Mucosa of gallbladder (tissue), 1 donor: ENCODE measurements at regions not wholly inside any gene's neighbourhood (a gene's known extent, or its start where the extent isn't known, plus 50 kb on each side); places are given as distances from the start of the nearest gene placed in this dataset.

Experiments
- DNase-seq: peaks from one replicate; pipeline ENCODE4 v3.0.0-alpha.2; 2020; ENCODE audit warnings: low spot score
- donor health status: DM: no; HTN: no; CAD: no.

DNA sequence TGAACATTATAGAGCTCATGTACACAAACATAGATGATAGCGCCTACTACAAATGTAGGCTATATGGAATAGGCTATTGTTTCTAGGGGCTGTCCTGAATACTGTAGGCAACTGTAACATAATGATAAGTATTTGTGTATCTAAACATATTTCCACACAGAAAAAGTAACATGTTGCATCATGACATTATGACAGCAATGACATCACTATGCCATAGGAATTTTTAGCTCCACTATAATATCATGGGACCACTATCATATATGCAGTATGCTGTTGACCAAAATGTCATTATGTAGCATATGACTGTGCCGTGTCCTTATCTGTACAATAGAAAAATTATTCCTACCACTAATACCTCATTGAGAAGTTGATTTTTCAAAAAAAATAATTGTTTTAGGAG is 96.7 kb upstream of the SSTR1 start:
- no peak for DNase-seq

DNA sequence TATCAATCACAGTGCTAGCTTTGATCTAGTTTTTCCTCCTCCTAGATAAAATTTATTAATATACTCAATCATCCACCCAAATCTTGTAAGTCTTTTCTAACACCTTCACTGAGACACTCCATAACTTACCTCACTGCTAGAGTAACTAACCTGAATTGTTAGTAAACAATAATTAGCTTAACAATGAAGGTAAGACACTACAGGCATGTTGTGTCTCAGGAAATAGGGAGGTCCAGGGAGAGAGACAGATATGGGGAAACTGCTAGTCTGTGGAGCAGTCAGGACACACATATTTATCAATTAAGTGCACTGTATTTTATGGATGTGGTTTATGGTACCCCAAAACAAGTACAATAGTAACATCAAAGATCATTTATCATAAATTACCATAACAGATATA is 94.2 kb upstream of the SSTR1 start:
- no peak for DNase-seq

DNA sequence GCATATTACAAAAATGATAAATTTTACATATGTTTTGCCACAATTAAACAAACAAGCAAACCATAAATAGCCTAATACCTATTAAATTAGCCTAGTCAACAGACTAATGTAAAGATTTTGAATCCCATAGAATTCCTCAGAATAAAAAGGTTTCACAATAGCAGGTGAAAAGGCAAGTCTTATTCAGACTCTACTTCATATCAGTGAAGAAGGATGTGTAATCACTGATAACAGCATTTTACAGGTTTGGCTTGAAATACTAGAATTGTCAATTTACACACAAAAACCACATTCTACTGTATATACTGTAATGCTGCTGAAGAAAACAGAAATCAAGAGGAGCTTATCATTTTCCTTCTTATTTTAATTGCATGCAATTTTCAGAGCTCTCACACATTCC is 90.8 kb upstream of the SSTR1 start:
- DNase-seq = no peak

DNA sequence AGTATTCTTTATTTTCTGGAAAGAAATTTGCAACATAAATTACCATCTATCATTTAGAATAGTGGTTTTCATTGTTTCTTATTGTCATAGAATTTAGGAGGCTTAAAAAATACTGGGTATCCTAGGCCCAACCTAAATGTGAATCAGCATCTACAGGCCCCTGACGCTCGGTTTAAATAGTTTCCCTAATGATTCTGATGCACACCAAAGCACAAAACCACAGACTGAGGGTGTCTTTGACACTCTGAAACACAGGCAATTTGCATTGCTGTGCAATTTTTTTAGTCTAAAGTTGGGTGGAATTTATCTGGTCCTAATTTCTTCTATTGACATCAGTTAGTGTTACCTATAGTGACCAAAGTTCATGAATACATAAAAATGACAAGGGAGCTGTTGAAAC is 87.6 kb upstream of the SSTR1 start:
- no peak for DNase-seq

DNA sequence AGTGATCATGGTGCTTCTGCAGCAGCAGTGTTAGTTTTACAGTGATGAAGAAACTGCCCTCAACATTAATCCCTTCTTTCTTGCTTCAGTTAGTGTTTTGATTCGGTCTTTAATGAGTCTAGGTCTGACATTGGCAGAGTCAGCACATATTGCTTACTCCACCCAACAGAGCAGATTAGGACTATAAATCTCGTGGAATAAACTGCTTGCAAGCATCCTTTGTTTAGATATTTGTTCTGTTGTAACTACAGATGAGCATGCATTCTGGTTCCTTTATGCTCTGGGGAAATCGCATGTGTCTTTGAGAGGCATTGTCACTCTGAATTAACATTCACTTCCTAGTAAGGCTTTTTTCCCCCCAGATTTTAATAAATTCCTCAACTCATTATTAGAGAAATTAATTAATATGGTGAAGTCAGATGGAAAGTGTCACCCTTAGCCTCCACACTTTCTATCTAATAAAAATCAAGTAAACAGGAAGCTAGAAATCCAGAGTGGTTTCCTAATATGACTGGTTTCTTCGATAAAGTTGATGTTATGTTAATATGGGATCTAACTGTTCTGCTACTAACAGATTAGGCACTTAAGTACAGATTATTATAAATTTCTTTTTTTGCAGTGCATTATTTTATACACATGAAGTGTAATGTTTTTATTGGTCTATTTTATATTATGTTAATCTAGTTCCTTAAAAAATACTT is 86.2 kb upstream of the SSTR1 start:
- DNase-seq = no peak

DNA sequence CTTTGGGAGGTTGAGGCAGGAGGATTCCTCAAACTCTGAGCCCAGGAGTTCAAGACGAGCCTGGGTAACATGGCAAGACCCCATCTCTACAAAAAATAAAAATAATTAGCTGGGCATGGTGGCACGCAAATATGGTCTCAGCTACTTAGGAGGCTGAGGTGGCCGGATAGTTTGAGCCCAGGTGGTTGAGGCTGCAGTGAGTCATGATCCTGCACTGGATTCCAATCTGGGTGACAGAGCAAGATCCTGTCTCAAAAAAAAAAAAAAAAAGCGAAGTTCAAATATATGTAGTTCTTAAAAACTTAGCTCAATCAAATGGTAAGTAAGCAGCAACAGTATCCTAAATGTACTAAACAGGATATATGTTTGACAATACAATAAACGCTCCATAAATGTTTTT is 85.5 kb upstream of the SSTR1 start:
- no peak for DNase-seq

DNA sequence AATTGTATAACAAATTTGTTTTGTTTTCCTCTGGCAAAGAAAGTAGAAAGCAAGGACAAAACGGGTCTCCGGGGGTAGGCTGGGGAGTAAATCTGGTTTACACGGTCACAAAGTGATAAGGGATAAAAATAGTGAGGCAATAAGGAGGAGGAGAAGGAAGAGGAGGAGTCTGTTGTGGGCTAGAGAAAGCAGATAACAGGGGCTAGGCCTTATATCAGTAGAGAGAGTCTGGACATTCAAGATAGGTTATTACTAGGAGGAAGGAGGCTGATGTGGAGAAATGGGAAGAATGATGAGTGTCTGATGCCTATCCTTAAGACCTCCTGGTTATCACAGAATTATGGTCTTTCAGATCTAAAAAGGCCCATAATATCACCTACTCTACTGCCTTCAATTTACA is 83.2 kb upstream of the SSTR1 start:
- DNase-seq = no peak

DNA sequence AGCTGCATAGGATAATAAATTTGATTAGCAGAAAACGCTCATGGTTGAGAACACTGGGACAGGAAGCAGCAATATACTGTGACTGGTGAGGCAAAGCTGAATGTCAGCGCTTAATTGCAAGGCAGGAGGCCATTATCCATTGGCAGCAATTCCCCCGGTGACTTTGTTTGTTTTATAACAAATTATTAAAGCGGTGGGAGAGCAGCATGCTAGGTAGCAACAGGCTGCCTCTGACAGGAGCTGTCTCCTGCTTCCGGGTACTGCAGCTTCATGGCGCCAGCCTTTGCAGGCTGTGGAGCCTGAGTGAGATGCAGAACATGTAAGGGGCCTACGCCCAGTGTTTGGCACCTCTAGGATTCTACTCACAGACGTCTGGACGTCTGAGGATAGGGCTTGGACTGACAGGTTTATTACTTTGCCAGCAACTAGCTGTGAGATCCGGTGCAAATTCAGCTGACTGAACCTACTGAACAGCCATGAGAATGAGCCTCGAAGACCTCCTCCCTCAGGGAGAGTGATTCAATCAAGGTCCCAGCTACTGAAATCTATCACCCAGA is 82.1 kb upstream of the SSTR1 start:
- no peak for DNase-seq

DNA sequence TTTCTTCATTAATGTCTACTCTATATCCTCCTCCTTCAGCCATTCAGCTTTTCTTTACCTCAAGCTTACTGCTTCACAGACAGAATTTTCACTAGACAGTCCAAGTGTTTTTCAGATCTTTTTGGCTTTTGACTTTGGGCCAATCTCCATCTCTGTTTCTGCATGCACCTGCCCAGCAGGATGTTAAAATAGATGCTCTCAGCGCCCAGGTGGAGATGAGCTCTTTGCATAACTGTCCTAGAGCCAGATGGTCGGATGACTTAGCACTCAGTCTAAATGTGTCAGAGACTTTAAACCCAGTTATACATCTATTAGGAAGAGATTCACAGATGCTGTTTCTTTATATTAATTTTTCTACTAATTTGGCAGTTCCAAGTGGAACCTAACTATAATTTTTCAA is 80.3 kb upstream of the SSTR1 start:
- DNase-seq = no peak

DNA sequence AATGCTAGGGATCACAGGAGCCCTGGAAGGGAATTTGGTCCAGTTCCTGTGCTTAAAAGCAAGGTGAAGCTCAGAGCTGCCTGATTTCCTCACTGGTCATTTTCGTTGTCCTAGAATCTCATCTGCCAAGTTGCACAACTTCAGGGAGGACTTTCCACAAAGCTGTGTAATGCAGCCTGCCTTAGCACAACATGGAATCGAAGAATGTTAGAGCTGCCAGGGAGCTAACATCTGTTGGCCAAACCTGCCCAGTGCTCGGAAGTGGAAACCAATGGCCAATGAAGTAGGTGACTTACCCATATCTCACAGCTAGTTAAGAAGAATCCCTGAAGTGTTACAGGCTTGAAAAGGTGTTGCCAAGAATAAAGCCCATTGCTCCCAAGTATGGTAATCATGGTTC is 79.9 kb upstream of the SSTR1 start:
- no peak for DNase-seq

DNA sequence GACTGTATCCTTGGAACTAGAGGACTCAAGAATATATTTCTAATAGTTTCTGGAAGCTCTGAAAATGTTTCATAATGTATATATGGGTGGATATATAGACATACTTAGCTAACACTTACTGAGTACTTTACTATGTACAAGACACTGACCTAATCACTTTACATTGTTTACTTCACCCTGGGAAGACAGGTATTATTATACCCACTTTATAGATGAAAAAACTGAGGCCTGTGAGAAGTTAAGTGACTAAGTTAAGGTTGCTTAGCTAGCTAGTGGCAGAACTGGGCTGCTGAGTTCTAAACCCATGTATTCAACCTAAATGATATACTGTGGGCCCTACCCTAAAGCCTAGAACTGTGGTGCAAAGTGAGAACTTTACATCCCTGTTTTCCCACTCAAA is 79.1 kb upstream of the SSTR1 start:
- DNase-seq = no peak

DNA sequence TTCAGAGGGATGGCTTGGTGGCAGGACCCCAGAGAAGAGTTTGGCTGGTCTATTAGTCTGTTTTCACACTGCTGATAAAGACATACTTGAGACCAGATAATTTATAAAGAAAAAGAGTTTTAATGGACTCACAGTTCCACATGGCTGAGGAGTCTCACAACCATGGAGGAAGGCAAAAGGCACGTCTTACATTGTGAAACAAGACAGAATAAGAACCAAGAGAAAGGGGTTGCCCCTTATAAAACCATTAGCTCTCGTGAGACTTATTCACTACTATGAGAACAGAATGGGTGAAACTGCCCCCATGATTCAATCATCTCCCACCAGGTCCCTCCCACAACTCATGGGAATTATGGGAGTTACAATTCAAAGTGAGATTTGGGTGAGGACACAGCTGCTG is 78.5 kb upstream of the SSTR1 start:
- DNase-seq = no peak

DNA sequence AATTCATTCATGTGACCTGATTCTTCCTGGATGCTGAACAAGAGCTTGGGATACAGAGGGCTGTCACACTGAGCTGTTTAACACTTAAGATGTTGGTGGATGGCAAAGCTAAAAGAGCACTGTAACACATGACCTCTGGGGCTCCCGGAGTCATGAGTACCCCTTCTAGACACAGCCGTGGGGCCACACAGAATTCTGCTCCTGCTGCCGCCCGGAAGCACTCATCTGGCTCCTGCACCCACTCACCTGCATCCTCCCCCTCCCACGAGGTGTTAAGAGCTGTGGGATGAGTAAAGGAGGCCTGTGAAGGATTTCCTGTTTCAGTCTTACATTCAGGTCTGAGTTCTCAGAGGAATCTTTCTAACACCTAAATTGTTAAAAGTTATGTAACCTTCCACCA is 78.0 kb upstream of the SSTR1 start:
- no peak for DNase-seq

DNA sequence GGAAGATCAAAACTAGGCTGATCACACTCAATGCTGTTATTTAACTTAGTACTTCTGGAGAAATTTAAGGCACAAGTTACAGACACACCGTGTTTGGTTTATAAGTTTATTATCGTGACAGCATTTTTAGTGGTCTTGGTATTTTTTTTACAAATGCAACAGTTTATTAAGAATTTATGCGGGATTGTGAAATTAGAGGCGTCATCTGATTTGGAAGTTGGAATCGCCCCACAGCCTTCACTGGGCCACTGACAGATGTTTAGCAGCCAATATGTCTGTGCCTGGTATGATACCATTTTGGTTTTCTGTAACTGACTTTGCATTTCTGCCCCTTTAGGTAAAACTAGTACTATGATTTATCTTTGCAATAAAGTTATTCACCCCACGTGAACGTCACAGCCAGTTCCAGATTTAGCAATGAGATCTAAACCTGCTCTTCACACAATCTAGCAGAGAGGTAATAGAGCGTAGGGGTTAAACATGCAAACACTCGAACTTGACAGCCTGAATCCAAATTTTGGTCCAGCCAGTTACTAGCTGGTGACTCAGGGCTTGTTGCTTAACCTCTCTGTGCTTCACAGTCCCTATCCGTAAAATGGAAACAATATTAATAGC is 73.2 kb upstream of the SSTR1 start:
- no peak for DNase-seq

DNA sequence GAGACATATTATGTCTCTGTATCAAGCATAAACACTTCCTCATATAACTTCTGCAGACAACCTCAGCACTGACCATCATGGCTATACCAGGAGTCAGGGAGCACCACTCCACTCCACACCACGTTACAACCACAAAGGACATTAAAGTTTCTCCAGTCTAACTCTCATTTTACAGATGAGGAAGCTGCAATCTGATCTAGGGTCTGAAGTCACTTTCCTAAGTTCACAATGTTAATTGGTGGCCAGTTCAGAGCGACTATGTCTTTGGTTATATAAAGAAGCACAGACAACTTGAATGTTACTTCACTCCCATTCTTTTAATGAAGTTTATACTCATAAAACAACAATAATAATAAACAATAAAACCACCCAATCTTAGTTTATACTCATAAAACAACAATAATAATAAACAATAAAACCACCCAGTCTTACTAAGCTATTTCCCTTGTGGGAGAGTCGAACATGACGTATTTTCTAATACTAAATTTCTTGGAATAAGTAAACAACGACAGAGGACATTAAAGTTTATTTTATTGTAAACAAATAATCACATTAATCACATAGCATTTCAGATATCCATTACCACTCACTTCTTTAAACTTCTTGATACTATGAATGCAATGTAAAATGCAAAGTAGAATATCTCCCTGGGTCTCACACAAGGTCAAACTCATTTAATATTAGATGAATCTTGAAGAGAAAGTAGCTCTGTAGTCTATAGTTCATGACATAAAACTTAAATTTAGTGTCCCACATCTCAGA is 72.4 kb upstream of the SSTR1 start:
- DNase-seq = no peak

DNA sequence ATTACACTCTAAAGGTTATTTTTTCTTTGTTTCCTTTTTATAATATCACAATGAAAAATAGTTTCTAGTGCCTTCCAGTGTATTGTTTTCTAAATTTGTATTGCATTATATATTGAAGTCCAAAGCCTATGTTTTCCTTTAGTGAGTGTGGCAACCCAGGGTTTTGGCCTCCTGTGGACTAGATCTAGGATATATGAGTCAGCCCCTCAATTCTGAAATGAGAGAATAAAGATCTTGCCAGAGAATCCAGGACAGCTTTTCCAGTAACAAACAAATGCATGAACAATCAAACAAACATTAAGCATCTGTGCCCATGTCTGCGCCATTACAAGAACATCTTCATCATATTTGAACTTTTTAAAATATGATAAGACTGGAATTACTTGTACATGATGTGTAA is 70.7 kb upstream of the SSTR1 start:
- DNase-seq = no peak

DNA sequence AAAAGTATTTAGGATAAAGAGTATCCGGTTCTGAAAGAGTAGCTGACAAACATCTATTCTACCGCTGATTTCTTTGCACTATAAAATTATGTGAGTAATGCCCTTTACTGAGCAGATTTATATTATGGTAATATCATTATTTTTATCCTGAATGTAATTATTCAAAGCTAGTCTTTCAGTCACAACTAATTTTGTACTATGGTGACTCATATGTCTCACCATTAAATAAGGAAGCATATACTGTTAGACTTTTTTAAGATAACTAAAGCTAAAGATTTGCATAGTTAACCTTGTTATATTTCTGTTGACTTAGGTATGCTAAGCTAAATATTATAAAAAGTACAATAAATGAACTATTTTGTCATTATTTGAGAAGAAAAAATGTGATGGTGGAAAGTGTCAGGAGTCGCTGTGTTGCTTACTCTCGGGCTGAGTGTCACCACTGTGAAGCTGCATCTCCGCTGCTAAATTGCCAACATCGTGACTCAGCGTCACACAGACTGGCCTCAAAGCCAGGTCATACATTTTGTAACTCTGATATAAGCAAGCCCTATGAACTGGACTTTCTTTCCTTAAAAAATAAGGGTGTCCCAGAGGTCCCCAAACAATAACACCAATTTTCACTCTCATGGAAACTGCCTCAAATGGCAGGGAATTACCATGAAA is 69.1 kb upstream of the SSTR1 start:
- DNase-seq = no peak

DNA sequence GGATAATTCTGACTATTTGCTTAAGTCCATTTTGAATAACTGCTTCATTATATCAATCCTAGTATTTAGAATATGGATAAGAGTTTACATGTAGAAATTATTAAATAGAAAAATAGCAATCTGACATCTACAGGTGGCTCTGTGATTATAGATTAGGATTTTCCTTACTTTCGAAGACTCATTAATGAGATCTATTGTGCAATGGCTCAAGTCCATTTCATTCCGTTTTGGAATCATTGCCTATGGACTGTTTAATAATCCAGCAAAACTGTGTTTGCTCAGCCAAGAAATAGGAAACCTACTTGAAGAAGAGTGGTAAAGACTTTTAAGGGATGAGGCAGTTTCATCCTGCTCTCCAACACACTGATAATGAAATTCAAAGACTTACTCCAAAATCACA is 67.8 kb upstream of the SSTR1 start:
- no peak for DNase-seq

DNA sequence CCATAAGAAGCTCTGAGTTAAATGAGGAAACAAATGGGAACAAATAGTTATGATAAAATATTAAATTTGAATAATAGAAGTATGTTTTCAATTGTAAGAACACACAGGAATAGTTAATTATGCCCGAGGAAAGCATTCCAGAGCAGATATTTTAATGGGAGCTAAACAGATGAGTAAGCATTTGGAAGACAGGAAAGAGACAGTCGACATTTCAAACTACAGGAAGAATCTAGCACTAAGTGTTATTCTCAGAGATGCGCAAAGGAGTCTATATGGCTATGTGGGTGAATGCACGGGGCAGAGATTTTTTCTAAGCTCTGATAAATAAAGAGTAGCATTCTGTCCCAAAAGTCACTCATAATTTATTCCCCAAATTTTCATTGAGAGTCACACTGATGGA is 64.5 kb upstream of the SSTR1 start:
- DNase-seq = no peak

DNA sequence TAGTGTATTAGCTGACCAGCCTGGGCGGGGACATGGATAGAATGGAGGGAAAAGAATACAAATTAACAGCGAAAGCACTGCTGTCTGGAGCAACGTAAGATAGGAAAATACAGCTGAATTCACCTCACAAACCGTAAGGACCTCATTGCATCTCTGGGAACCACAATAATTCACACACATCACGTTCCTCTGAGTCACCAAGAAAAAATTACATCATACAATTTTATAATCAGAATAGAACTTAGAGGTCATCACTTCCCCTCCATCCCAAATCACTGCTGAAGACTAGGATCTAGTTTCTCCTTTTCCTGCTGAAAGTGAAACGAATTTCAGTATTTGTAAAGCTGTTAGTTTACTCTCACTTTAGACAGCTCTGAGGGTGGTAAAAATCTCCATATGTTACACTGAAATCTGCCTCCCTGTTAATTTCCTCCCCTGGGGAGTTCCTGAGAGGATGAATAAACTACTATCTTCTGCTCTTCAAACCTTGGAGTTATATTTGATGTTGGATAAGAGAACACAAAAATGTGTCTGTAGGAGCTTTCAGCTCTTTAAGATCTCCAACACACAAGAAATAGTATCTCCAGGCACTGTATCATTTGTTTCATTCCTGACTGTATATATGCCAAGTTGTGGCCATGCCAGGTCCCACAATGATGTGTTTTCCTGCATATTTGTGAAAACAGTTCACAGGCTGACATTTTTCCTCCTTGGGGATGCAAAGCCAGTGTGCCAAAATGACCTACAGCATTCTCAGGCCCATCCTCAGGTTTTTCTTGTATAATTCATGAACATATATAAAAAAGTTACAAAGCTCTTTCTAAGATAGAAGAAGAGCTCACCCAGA is 63.8 kb upstream of the SSTR1 start:
- DNase-seq = no peak

DNA sequence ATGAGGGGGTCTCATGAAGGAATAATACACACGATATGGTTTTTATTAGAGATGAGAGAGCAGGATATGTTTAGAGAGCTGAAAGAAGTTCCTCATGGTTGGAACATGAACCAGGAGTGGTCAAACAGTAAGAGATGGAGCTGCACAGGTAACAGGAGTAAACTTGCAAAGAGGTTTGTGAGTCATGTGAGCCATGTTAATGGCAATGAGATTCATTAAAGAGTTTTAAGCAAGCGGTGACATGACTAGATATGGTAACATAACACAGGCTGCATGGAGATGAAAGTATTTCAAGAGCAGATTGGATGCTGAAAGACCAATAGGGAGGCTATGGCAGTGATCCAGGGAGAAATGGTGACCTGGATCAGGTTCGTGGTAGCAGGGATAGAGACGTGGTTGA is 62.6 kb upstream of the SSTR1 start:
- no peak for DNase-seq

DNA sequence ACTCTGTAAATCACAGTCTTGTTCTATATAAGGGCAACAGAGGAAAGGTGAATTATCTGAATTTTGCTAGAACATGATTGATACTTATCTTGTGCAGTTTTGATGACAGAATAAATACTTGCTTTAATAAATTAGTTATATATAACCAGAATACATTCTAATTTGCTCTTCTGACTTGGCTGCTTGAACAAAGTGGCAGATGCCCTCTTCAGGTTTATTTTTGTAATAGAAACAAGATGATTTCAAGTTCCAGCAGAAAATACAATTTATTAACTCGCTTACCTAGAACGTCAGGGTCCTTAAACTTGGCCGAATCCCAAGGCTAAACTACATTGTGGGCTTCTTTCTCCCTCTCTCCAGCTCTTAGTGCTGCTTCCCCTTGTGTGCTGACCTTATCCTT is 57.6 kb upstream of the SSTR1 start:
- no peak for DNase-seq
